HG03039 (cell line): ENCODE measurements at regions not wholly inside any gene's neighbourhood (a gene's known extent, or its start where the extent isn't known, plus 50 kb on each side); places are given as distances from the start of the nearest gene placed in this dataset.

ENCODE experiments used
- ATAC-seq: cut with Tn5 transposase; IDR thresholded peaks from one replicate; pipeline ENCODE4 v1.9.1; 2021; ENCODE audit warnings: mild to moderate bottlenecking, moderate library complexity; ENCODE audit not compliant: unreplicated experiment

GRCh38 chr2:167471734-167472133 lies 583.5 kb downstream of the XIRP2 start:
- no peak for ATAC-seq

- no peak for ATAC-seq
Measured at GRCh38 chr2:167471332-167471731, 583.1 kb downstream of the XIRP2 start.

- ATAC-seq, result no peak
Measured at GRCh38 chr2:167462379-167462778, 574.1 kb downstream of the XIRP2 start.

- no peak for ATAC-seq
Measured at GRCh38 chr2:167454036-167454435, 565.8 kb downstream of the XIRP2 start.

GRCh38 chr2:167451496-167452289 lies 563.4 kb downstream of the XIRP2 start:
- ATAC-seq, result no peak

GRCh38 chr2:167450364-167450763 lies 562.1 kb downstream of the XIRP2 start:
- ATAC-seq, result no peak

GRCh38 chr2:167440382-167440781 lies 552.1 kb downstream of the XIRP2 start:
- no peak for ATAC-seq

- ATAC-seq, result no peak
Measured at GRCh38 chr2:167438206-167438605, 549.9 kb downstream of the XIRP2 start.

- ATAC-seq, result no peak
Measured at GRCh38 chr2:167431949-167432348, 543.7 kb downstream of the XIRP2 start.

- ATAC-seq, result no peak
Measured at GRCh38 chr2:167430447-167430846, 542.2 kb downstream of the XIRP2 start.

- no peak for ATAC-seq
Measured at GRCh38 chr2:167424803-167425755, 536.8 kb downstream of the XIRP2 start.

GRCh38 chr2:167424221-167424620 lies 535.9 kb downstream of the XIRP2 start:
- ATAC-seq, result no peak

- ATAC-seq, result no peak
Measured at GRCh38 chr2:167423731-167424130, 535.5 kb downstream of the XIRP2 start.

GRCh38 chr2:167420211-167420610 lies 531.9 kb downstream of the XIRP2 start:
- ATAC-seq, result no peak

GRCh38 chr2:167415068-167415467 lies 526.8 kb downstream of the XIRP2 start:
- no peak for ATAC-seq

- ATAC-seq, result no peak
Measured at GRCh38 chr2:167411367-167411766, 523.1 kb downstream of the XIRP2 start.

- no peak for ATAC-seq
Measured at GRCh38 chr2:167406558-167406957, 518.3 kb downstream of the XIRP2 start.

- no peak for ATAC-seq
Measured at GRCh38 chr2:167404627-167405284, 516.5 kb downstream of the XIRP2 start.

GRCh38 chr2:167401309-167401708 lies 513.0 kb downstream of the XIRP2 start:
- ATAC-seq, result no peak

- no peak for ATAC-seq
Measured at GRCh38 chr2:167400546-167400945, 512.3 kb downstream of the XIRP2 start.

GRCh38 chr2:167398873-167399272 lies 510.6 kb downstream of the XIRP2 start:
- no peak for ATAC-seq
